IPS-18c (cell line): ENCODE measurements at regions not wholly inside any gene's neighbourhood (a gene's known extent, or its start where the extent isn't known, plus 50 kb on each side); places are given as distances from the start of the nearest gene placed in this dataset.
"Not testable (repeated sequence)": the region's sequence is repeated elsewhere in the genome, so short reads cannot be mapped to it uniquely, and the experiment has no call there.

Source experiments
- H3K4me3 ChIP-seq: 2 replicates; pipeline ENCODE4 v1.7.0; 2013; ENCODE audit warnings: low read depth, mild to moderate bottlenecking, low read length, moderate library complexity; ENCODE audit not compliant: insufficient read depth
- H3K9me3 ChIP-seq: one replicate; pipeline ENCODE4 v1.6.1; 2013; ENCODE audit warnings: mild to moderate bottlenecking, low read length, moderate library complexity; ENCODE audit not compliant: control insufficient read depth, insufficient read depth

- not testable (repeated sequence) for H3K9me3 ChIP-seq, H3K4me3 ChIP-seq
Observed at GRCh38 chr1:38770516-38771173, 88.9 kb downstream of the RRAGC start.

GRCh38 chr1:38766125-38766524, 93.4 kb downstream of the RRAGC start:
- Histone ChIP-seq H3K9me3 (no peaks in the 10 kb centered on the region), H3K4me3 (no peak overlapping the region)

DNA sequence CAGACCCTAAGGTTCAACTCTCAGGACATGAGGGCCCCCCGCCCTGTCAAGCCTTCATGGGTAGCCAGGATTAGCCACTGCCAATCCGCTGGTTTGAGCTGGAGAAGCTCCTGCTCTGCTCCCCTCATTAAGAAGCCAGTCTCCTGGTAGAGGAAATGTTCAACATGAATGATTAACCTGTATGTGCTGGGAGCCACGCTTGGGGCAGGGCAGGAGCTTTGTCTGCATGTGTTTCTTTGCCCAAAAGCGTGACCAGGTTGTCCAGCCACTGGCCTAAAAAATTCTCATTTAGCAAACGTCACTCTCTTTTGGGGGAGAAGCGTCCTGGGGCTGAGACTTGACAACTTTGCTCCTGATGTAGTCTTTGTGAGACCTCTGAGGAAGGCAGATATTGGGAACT, 96.5 kb downstream of the RRAGC start:
- H3K9me3 ChIP-seq = no peaks in the 10 kb centered on the region
- no peak overlapping the region for H3K4me3 ChIP-seq

DNA sequence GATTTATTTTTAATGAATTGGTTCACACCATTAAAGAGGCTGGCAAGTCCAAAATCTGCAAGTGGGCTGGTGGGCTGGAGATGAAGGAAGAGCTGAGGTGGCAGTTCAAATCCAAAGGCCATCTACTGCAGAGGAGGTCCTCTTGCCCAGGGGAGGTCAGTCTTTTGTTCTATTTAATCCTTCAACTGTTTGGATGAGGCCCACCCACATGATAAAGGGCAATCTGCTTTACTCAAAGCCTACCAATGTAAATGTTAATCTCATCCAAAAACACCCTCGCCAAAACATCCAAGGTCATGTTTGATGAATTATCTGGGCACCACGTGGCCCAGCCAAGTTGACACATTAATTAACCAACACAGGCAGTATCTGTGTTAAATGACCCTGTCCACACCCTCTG, 99.0 kb downstream of the RRAGC start:
- no peaks in the 10 kb centered on the region for H3K9me3 ChIP-seq
- H3K4me3 ChIP-seq = no peak overlapping the region

DNA sequence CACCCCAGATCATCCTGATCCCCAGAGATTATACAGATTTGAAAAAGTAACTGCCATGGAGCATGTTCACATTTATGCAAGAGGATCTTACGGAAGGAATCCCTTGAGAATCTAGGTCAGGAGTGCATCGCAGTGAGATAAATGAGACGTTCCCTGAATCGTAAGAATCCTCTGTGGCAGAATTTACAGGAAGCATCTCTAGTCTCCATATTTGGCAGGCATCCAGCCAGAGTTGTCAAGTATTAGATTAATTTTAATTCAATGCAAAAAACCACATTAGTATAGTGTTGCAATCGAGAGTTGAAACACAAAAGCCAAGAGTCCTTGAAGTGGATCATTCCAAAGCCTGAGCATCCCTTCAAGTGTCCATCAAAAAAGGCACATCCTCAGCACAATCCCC, 100.8 kb downstream of the RRAGC start:
- Histone ChIP-seq H3K9me3 (no peaks in the 10 kb centered on the region), H3K4me3 (no peak overlapping the region)

DNA sequence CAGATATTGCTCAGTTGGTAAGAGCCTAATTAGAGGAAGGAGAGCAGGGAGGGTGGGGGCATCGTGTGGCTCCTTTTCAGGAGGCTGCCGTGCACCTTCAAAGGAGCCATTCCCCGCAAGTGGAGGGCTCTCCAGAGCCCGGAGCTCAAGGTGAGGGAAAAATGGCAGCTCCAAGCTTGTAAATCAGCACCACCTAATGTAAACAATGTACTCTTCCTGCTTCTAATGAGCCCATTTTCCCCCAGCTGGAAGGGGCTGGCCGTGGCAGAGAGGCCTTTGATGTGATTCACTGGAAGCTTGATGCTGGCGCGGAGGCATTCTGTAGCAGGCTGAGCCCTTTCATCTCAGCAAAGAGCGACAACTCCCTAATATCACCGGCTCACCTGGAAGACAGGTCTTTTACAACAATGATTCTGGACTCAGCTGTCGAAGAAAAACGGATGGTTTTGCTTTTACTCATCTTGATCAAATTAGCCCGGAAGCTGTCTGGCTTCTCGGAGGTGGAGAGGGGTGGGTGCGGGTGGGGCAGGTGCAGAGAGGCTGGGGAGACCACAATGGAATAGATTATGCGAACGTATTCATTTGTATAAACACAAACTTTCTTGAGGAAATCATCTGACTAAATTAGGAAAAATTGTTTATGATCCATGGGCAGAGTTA, 112.5 kb downstream of the RRAGC start:
- peaks cover 5% of the 10 kb centered on the region for H3K9me3 ChIP-seq
- H3K4me3 ChIP-seq = no peak overlapping the region; the same call in 1 of the 2 replicates

- Histone ChIP-seq H3K4me3 (no peak overlapping the region; the same call in 1 of the 2 replicates), H3K9me3 (peaks cover 5% of the 10 kb centered on the region)
Observed at GRCh38 chr1:38746402-38746935, 113.1 kb downstream of the RRAGC start.

GRCh38 chr1:38745476-38746401, 113.8 kb downstream of the RRAGC start:
- Histone ChIP-seq H3K4me3 (no peak overlapping the region), H3K9me3 (peaks cover 5% of the 10 kb centered on the region)

- Histone ChIP-seq H3K4me3 (no peak overlapping the region), H3K9me3 (peaks cover 5% of the 10 kb centered on the region)
Observed at GRCh38 chr1:38744452-38745350, 114.9 kb downstream of the RRAGC start.

- Histone ChIP-seq H3K9me3 (peaks cover 5% of the 10 kb centered on the region), H3K4me3 (no peak overlapping the region)
Observed at GRCh38 chr1:38743184-38743583, 116.4 kb downstream of the RRAGC start.

DNA sequence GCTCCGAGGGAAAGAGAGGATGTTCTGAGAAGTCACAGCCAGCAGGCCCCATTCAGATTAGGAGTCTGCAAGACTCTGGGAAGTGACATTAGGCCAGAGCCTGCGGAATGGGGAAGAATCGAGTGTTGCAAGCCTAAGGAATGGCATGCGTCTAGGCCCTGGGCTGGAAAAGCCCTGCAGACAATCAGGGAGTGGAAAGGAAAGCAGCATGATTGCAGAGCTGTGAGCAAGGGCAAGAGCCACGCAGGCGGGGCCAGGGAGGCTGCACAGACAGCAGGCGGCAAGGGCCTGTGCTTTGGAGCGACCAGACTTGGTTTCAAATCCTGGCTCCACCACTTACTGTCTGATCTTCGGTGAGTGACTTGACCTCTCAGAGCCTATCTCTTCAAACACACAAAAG, 118.2 kb downstream of the RRAGC start:
- peaks cover 5% of the 10 kb centered on the region for H3K9me3 ChIP-seq

DNA sequence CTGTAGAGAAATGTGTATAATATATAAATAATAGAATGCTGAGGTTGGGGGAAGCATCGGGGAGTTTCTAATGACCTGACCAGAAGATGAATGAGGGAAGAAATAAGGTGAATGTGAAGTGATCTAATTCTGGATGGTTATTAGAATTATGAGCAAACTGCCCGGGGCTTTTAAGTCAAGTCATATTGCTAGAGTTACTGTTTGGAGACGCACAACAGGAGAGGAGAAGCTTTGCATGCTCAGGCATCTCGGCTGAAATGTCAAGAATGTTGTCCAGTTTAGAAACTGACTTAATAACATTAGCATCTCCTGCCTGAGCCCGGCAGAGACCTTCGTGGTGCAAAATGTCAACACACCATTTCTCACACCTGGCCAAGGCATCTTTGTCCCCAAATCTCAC, 119.1 kb downstream of the RRAGC start:
- no peak overlapping the region for H3K4me3 ChIP-seq
- peaks cover 2% of the 10 kb centered on the region for H3K9me3 ChIP-seq

More for the DNA sequence above, 118.2 kb downstream of the RRAGC start:
- no peak overlapping the region for H3K4me3 ChIP-seq

DNA sequence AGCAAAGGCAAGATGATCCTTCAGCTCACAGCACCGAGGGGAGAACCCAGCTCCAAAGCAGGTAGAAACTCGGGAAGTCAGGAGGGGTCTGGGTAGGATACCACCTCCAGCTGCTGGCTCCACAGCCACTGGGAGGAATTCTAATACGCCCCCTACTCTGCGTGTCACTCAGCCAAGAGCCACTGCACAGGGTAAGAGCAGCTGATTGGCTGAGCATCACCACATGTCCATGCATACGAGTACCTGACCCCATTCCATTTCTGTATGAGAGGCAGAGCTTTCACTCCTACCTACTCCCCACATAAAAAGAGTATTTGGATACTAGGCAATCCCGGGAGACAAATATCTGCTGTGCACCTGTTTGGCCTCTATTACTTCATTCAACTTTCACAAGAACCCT, 121.4 kb downstream of the RRAGC start:
- H3K9me3 ChIP-seq = no peaks in the 10 kb centered on the region
- no peak overlapping the region for H3K4me3 ChIP-seq

DNA sequence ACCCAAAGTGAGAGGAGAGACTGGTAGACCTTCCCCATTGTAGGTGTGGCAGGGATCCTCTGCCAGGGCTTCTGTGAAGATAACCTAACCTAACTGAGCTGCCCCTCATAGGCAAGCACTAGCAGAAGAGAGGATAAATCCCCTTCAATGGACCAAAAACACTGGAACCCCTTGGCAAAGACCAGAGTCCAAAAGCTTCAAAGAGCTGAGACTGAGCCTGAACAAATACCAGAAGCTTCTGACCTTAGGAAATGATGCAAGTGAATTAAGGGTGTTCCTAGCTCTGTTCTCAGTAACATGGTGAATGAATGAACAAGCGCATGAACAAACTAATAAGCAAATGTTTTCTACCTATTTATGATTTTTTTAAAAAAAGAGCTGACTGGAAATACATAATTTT, 123.2 kb downstream of the RRAGC start:
- no peaks in the 10 kb centered on the region for H3K9me3 ChIP-seq
- no peak overlapping the region for H3K4me3 ChIP-seq

GRCh38 chr1:38735651-38736161, 123.9 kb downstream of the RRAGC start:
- Histone ChIP-seq H3K4me3 (no peak overlapping the region), H3K9me3 (no peaks in the 10 kb centered on the region)

DNA sequence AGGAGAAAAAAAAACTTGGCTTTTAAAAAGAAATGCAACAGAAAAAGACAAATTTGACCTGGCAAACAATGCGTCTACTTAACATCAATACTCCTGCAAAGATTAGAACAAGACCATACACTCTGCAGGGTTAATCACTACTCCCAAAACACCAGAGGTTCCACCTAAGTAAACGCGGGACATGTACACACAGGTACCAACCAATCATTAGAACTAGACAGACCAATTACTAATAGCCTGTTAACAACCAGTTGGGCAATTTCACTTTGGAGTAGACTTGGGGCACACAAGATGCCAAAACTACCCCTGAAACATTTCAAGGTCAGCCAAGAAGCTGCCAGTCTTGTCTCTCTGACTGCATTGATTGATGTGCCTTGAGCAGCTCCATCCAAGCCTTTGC, 125.8 kb downstream of the RRAGC start:
- Histone ChIP-seq H3K9me3 (no peaks in the 10 kb centered on the region), H3K4me3 (no peak overlapping the region)
